Tibial nerve (tissue), 3 donors: ENCODE measurements at regions not wholly inside any gene's neighbourhood (a gene's known extent, or its start where the extent isn't known, plus 50 kb on each side); places are given as distances from the start of the nearest gene placed in this dataset.

Source experiments
- CTCF ChIP-seq, 5 experiments: fragments of 200-600 bp in 3 of 5; fragments of 450-650 bp in 2 of 5; sonication (generic) in 3 of 5; IDR thresholded peaks; one replicate each; pipeline ENCODE4 v1.5.1; 2016 to 2019; ENCODE audit warnings: antibody characterized with exemption in 5 of 5, mild to moderate bottlenecking in 3 of 5, moderate library complexity in 2 of 5
- POLR2A ChIP-seq, 2 donors: fragments of 450-650 bp; IDR thresholded peaks; one replicate each; pipeline ENCODE4 v1.6.1; 2017; ENCODE audit warnings: antibody characterized with exemption in 2 of 2, mild to moderate bottlenecking in 2 of 2, moderate library complexity in 2 of 2

- no peak for TF ChIP-seq POLR2A (IDR thresholded peaks at IDR 0.05)
- TF ChIP-seq CTCF (IDR thresholded peaks at IDR 0.05): no peak
Measured at GRCh38 chr5:30392897-30393296, 800.6 kb upstream of the CDH6 start.
